Testis (tissue), 2 donors: ENCODE measurements at regions not wholly inside any gene's neighbourhood (a gene's known extent, or its start where the extent isn't known, plus 50 kb on each side); places are given as distances from the start of the nearest gene placed in this dataset.

Experiments used
- POLR2A ChIP-seq: fragments of 450-650 bp; IDR thresholded peaks from one replicate; pipeline ENCODE4 v1.6.1; 2017; ENCODE audit warnings: antibody characterized with exemption, mild to moderate bottlenecking, moderate library complexity
- TF ChIP-seq, protein P1 (sequence below), 3 experiments: fragments of 450-650 bp in 2 of 3; fragments of 200-600 bp in 1 of 3; sonication (generic) in 1 of 3; IDR thresholded peaks; one replicate each; pipeline ENCODE4 v1.5.1; 2016 to 2019; ENCODE audit warnings: antibody characterized with exemption in 3 of 3, mild to moderate bottlenecking in 2 of 3, moderate library complexity in 1 of 3

- TF ChIP-seq, protein P1, sequence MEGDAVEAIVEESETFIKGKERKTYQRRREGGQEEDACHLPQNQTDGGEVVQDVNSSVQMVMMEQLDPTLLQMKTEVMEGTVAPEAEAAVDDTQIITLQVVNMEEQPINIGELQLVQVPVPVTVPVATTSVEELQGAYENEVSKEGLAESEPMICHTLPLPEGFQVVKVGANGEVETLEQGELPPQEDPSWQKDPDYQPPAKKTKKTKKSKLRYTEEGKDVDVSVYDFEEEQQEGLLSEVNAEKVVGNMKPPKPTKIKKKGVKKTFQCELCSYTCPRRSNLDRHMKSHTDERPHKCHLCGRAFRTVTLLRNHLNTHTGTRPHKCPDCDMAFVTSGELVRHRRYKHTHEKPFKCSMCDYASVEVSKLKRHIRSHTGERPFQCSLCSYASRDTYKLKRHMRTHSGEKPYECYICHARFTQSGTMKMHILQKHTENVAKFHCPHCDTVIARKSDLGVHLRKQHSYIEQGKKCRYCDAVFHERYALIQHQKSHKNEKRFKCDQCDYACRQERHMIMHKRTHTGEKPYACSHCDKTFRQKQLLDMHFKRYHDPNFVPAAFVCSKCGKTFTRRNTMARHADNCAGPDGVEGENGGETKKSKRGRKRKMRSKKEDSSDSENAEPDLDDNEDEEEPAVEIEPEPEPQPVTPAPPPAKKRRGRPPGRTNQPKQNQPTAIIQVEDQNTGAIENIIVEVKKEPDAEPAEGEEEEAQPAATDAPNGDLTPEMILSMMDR (IDR thresholded peaks at IDR 0.05) = no peak
- no peak for TF ChIP-seq POLR2A
These were observed 994.7 kb downstream of the EPHA3 start for GRCh38 chr3:90102146-90102545.
